Activated T-helper 1 cell treated with Interleukin-2 at 50 U/mL for 16 hours (primary cell): ENCODE measurements at regions not wholly inside any gene's neighbourhood (a gene's known extent, or its start where the extent isn't known, plus 50 kb on each side); places are given as distances from the start of the nearest gene placed in this dataset.
"Not testable (repeated sequence)": the region's sequence is repeated elsewhere in the genome, so short reads cannot be mapped to it uniquely, and the experiment has no call there.

Source experiments
- DNase-seq: peaks from one replicate; pipeline ENCODE4 v3.0.0-alpha.2; 2020; ENCODE audit warnings: low read depth

- DNase-seq = no peak
Observed at GRCh38 chr6:168825226-168826077, 384.5 kb downstream of the SMOC2 start.

GRCh38 chr6:168823397-168824212, 382.6 kb downstream of the SMOC2 start:
- no peak for DNase-seq

- DNase-seq = no peak
Observed at GRCh38 chr6:168822376-168822775, 381.4 kb downstream of the SMOC2 start.

- no peak for DNase-seq
Observed at GRCh38 chr6:168819546-168819945, 378.6 kb downstream of the SMOC2 start.

- no peak for DNase-seq
Observed at GRCh38 chr6:168817558-168818159, 376.7 kb downstream of the SMOC2 start.

- DNase-seq = no peak
Observed at GRCh38 chr6:168815229-168815628, 374.2 kb downstream of the SMOC2 start.

GRCh38 chr6:168808232-168808631, 367.2 kb downstream of the SMOC2 start:
- no peak for DNase-seq

- DNase-seq = no peak
Observed at GRCh38 chr6:168804331-168804730, 363.3 kb downstream of the SMOC2 start.

GRCh38 chr6:168803874-168804273, 362.9 kb downstream of the SMOC2 start:
- DNase-seq = no peak

GRCh38 chr6:168799067-168799466, 358.1 kb downstream of the SMOC2 start:
- DNase-seq = no peak

- DNase-seq = no peak
Observed at GRCh38 chr6:168796106-168796505, 355.1 kb downstream of the SMOC2 start.

- DNase-seq = not testable (repeated sequence)
Observed at GRCh38 chr6:168795611-168796010, 354.6 kb downstream of the SMOC2 start.

- DNase-seq = no peak
Observed at GRCh38 chr6:168794491-168794890, 353.5 kb downstream of the SMOC2 start.

GRCh38 chr6:168793649-168794048, 352.7 kb downstream of the SMOC2 start:
- no peak for DNase-seq

GRCh38 chr6:168791917-168792316, 350.9 kb downstream of the SMOC2 start:
- DNase-seq = no peak

- DNase-seq = no peak
Observed at GRCh38 chr6:168789699-168790098, 348.7 kb downstream of the SMOC2 start.

GRCh38 chr6:168785720-168786511, 344.9 kb downstream of the SMOC2 start:
- DNase-seq = no peak

- no peak for DNase-seq
Observed at GRCh38 chr6:168784426-168784825, 343.4 kb downstream of the SMOC2 start.

- DNase-seq = no peak
Observed at GRCh38 chr6:168783720-168784119, 342.7 kb downstream of the SMOC2 start.

GRCh38 chr6:168782187-168782751, 341.3 kb downstream of the SMOC2 start:
- DNase-seq = no peak

- DNase-seq = no peak
Observed at GRCh38 chr6:168778201-168778600, 337.2 kb downstream of the SMOC2 start.

- DNase-seq = no peak
Observed at GRCh38 chr6:168774381-168774780, 333.4 kb downstream of the SMOC2 start.
